B cell (primary cell): ENCODE measurements at regions not wholly inside any gene's neighbourhood (a gene's known extent, or its start where the extent isn't known, plus 50 kb on each side); places are given as distances from the start of the nearest gene placed in this dataset.

Experiments
- CTCF ChIP-seq: fragments of 200-600 bp; IDR thresholded peaks from one replicate; pipeline ENCODE4 v1.8.0; 2022; ENCODE audit warnings: antibody characterized with exemption, mild to moderate bottlenecking
- EZH2 ChIP-seq: IDR thresholded peaks from 2 replicates; pipeline ENCODE4 v1.6.1; 2012; ENCODE audit warnings: borderline replicate concordance, low read depth, mild to moderate bottlenecking, moderate library complexity, low read length; ENCODE audit not compliant: insufficient read depth, poor library complexity, severe bottlenecking

- no peak for TF ChIP-seq EZH2
- TF ChIP-seq CTCF, result no peak
Measured at GRCh38 chr16:86101137-86101896, 202.4 kb downstream of the IRF8 start.
